ENCODE measurements at regions not wholly inside any gene's neighbourhood (a gene's known extent, or its start where the extent isn't known, plus 50 kb on each side); places are given as distances from the start of the nearest gene placed in this dataset.
"Not testable (repeated sequence)": the region's sequence is repeated elsewhere in the genome, so short reads cannot be mapped to it uniquely, and the experiment has no call there.

GRCh38 chr6:81098109-81098814, 654.2 kb downstream of the TENT5A start:
- no peak overlapping the region for H3K27ac ChIP-seq (replicated peaks)
- no peaks in the 10 kb centered on the region for H3K27me3 ChIP-seq (ENCODE audit: insufficient read depth, poor library complexity, severe bottlenecking)
- no peak for DNase-seq (ENCODE audit: low read depth in 1 of 2, low spot score in 1 of 2)
- no peak overlapping the region for H3K4me3 ChIP-seq (replicated peaks; ENCODE audit: insufficient read depth, low read length)
- TF ChIP-seq SPI1 (IDR thresholded peaks at IDR 0.05; ENCODE audit: borderline replicate concordance, low read depth), result no peak
- TF ChIP-seq POLR2AphosphoS5 (IDR thresholded peaks at IDR 0.05; ENCODE audit: low read depth), result no peak
- TF ChIP-seq REST (IDR thresholded peaks at IDR 0.05; ENCODE audit: insufficient replicate concordance, low read depth), result no peak
- TF ChIP-seq CTCF (IDR thresholded peaks at IDR 0.05; ENCODE audit: insufficient read depth, low read length), result no peak
- TF ChIP-seq GABPA (IDR thresholded peaks at IDR 0.05; ENCODE audit: low read depth), result no peak

- DNase-seq (ENCODE audit: low read depth in 1 of 2, low spot score in 1 of 2); H3K27ac ChIP-seq (replicated peaks); H3K4me3 ChIP-seq (replicated peaks; ENCODE audit: insufficient read depth, low read length); H3K27me3 ChIP-seq (ENCODE audit: insufficient read depth, poor library complexity, severe bottlenecking): not testable (repeated sequence)
Observed at GRCh38 chr6:81096464-81096863, 656.0 kb downstream of the TENT5A start.

GRCh38 chr6:81093051-81093450, 659.4 kb downstream of the TENT5A start:
- no peak overlapping the region for H3K27ac ChIP-seq (replicated peaks)
- no peak for DNase-seq (ENCODE audit: low read depth in 1 of 2, low spot score in 1 of 2)
- TF ChIP-seq POLR2AphosphoS5 (IDR thresholded peaks at IDR 0.05; ENCODE audit: low read depth) (no peak), SPI1 (IDR thresholded peaks at IDR 0.05; ENCODE audit: borderline replicate concordance, low read depth) (no peak), REST (IDR thresholded peaks at IDR 0.05; ENCODE audit: insufficient replicate concordance, low read depth) (no peak), CTCF (IDR thresholded peaks at IDR 0.05; ENCODE audit: insufficient read depth, low read length) (no peak), GABPA (IDR thresholded peaks at IDR 0.05; ENCODE audit: low read depth) (no peak)
- H3K27me3 ChIP-seq (ENCODE audit: insufficient read depth, poor library complexity, severe bottlenecking), result no peaks in the 10 kb centered on the region
- no peak overlapping the region for H3K4me3 ChIP-seq (replicated peaks; ENCODE audit: insufficient read depth, low read length)

- no peak for DNase-seq (ENCODE audit: low read depth in 1 of 2, low spot score in 1 of 2)
- Histone ChIP-seq H3K27me3 (ENCODE audit: insufficient read depth, poor library complexity, severe bottlenecking) (no peaks in the 10 kb centered on the region), H3K4me3 (replicated peaks; ENCODE audit: insufficient read depth, low read length) (no peak overlapping the region), H3K27ac (replicated peaks) (no peak overlapping the region)
- TF ChIP-seq SPI1 (IDR thresholded peaks at IDR 0.05; ENCODE audit: borderline replicate concordance, low read depth) (no peak), CTCF (IDR thresholded peaks at IDR 0.05; ENCODE audit: insufficient read depth, low read length) (no peak), POLR2AphosphoS5 (IDR thresholded peaks at IDR 0.05; ENCODE audit: low read depth) (no peak), REST (IDR thresholded peaks at IDR 0.05; ENCODE audit: insufficient replicate concordance, low read depth) (no peak), GABPA (IDR thresholded peaks at IDR 0.05; ENCODE audit: low read depth) (no peak)
Observed at GRCh38 chr6:81088145-81088544, 664.3 kb downstream of the TENT5A start.

All from HL-60 (cell line).